ENCODE measurements at regions not wholly inside any gene's neighbourhood (a gene's known extent, or its start where the extent isn't known, plus 50 kb on each side); places are given as distances from the start of the nearest gene placed in this dataset.
"Not testable (repeated sequence)": the region's sequence is repeated elsewhere in the genome, so short reads cannot be mapped to it uniquely, and the experiment has no call there.

DNA sequence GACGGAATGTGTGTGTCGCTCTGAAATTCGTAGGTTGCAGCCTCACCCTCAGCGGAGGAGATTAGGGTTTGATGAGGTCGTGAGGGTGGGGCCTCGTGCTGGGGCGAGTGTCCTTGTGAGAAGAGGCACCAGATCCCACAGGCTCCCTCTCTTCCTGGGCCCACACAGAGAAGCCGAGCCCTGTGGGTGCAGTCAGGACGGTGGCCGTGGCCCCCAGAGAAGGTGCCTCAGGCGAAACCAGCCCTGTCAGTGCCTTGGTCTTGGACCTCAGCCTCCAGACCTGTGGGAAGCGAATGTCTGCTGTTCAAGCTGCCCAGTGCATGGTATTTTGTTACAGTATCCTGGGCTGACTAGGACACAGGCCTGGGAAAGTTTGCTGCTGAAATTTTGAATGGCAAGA lies 108.0 kb upstream of the ALKAL2 start:
- no peak for DNase-seq (ENCODE audit: low read depth)

DNA sequence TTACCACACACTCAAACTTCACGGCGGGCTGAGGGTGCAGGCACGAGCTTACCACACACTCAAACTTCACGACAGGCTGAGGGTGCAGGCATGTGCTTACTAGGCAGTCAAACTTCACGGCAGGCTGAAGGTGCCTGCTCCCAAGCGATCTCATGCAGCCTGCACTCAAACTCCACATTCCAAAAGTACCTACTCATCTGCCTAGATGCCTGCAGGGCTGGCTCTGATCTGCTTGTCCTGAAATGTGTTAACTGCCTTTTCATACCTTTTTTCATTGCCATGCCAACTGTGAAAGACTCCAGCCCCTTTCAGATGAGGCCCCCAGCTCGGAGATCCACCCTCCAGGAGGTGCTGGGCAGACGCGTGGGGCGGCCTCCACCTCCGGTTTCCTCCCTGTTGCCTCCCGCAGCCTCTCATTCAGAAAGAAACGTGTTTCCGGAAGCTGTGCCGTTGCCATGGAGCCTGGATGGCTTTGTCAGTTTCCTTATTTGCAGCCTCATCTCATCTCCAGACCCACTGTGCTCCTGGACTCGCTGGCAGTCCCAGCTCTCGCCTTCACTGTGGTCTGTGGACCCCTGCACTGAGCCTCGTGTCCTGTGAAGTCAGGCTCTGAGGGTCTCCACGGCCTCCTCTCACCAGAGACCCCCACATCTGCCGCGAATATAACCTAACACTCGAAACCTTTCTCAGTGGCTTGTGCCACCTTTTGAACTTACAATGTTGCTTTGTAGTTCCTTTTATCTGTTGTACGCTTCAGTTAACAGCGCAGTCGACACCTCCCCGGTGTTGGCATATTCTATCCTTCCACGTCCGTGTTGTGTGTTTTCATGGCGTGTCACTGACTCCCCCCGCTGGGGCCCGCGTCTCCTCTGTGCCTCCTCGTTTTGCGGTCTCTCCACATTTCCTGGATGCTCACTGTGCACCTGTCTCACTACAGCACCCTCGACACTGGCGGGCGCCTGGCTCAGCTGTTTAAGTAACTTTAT lies 106.1 kb upstream of the ALKAL2 start:
- peak; percentile 11 for DNase-seq (ENCODE audit: low read depth)

DNA sequence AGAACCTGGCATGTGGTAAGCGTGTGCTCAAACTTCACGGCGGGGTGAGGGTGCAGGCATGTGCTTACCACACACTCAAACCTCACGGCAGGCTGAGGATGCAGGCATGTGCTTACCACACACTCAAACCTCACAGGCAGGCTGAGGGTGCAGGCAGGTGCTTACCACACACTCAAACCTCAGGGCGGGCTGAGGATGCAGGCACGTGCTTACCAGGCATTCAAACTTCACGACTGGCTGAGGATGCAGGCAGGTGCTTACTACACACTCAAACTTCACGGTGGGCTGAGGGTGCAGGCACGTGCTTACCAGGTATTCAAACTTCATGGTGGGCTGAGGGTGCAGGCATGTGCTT lies 105.0 kb upstream of the ALKAL2 start:
- no peak for DNase-seq (ENCODE audit: low read depth)

DNA sequence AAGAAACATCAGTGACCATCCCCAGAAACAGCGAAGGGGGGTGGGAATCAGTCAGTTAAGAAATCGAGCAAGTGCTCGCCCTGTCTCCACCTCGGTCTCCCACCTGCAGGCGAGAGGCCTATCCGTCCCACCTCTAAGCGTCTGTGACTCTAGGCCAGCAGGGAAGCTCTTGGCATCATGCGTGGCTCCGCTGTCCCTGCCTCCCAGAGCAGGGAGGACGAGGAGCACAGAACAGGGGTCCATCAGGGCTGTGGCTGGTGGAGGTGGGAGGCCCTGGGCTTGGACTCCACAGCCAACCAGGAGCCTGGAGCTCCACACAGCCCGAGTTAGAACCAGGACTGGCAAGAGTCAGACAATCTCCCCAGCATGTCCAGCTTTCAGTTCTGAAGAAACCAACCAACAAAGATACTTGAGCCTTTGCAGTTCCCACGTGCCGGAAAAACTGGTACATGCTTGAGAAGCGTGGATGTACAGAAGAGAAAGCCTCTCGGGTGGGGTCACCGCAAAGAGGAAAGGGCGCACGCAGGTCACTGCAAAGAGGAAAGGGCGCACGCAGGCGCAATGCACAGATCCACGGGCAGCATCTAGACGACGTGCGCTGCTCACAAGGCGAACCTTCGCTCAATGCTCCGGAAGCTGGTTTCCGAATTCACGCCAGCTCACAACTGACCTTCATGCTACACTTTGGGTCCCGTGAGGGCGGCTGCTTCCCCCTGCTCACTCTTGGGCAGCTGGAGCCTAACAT lies 104.5 kb upstream of the ALKAL2 start:
- DNase-seq (ENCODE audit: low read depth) = no peak

DNA sequence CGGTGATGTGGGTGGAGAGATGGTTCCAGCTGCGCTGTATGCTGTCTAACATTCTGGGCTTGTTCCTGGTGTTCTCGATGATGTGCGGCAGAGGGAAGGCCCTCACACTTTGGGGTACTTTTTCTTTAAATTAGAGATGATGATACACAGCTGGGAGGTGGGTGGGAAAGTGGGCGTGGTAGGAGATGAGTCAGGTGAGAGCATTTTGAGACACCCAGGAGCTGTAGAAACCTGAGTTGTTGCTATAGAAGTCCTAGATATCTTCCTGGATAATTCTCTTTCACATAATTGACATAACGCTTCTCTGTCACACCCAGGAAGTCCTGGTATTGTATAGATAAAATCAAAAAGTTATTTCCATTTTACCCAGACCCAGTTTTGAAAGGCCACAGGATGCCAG lies 103.8 kb upstream of the ALKAL2 start:
- DNase-seq (ENCODE audit: low read depth) = no peak

DNA sequence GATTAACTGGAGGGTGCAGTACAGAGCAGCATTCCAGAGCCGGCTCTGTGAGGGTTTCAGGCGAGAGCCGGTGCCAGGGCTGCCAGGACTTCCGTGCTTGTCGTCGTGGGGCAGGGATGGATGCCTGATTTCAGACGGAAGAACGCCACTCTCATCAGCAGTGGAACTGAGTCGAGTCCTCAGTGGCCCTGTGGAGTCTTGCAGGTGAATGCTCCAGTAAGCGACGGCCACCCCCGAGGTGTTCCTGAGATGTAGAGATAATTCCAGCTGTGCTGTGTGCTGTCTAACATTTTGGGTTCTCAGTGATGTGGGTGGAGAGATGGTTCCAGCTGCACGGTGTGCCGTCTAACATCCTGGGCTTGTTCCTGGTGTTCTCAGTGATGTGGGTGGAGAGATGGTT lies 103.1 kb upstream of the ALKAL2 start:
- no peak for DNase-seq (ENCODE audit: low read depth)

DNA sequence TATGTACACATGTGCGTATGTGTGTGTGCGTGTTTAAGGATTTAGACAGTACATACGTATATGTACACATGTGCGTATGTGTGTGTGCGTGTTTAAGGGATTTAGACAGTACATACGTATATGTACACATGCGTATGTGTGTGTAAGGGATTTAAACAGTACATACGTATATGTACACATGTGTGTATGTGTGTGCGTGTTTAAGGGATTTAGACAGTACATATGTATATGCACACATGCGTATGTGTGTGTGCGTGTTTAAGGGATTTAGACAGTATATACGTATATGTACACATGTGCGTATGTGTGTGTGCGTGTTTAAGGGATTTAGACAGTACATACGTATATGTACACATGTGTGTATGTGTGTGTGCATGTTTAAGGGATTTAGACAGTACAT lies 102.1 kb upstream of the ALKAL2 start:
- DNase-seq (ENCODE audit: low read depth) = not testable (repeated sequence)

DNA sequence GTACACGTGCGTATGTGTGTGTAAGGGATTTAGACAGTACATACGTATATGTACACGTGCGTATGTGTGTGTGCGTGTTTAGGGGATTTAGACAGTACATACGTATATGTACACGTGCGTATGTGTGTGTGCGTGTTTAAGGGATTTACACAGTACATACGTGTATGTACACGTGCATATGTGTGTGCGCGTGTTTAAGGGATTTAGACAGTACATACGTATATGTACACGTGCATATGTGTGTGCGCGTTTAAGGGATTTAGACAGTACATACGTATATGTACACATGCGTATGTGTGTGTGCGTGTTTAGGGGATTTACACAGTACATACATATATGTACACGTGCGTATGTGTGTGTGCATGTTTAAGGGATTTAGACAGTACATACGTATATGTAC lies 100.9 kb upstream of the ALKAL2 start:
- not testable (repeated sequence) for DNase-seq (ENCODE audit: low read depth)

DNA sequence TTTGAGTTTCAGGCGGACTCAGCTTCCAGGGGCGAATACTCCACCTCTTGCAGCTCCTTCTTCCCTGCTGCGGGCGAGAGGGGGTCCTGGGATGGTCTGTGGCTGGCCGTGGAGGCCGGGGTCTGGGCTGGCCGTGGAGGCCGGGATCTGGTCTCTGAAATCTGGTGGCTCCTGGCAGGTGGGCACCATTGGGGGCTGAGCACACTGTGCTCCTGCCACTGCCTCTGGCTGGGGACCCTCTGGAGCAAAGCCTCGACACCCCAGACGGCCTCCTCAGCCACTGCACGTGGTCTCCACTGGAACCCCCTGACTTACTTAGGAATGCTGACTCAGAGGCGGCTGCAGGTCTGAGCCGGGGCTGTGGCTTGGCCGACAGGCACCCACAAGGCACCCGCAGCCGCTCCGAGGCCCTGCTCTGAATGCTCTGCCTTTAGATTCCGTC lies 100.1 kb upstream of the ALKAL2 start:
- DNase-seq (ENCODE audit: low read depth) = no peak

DNA sequence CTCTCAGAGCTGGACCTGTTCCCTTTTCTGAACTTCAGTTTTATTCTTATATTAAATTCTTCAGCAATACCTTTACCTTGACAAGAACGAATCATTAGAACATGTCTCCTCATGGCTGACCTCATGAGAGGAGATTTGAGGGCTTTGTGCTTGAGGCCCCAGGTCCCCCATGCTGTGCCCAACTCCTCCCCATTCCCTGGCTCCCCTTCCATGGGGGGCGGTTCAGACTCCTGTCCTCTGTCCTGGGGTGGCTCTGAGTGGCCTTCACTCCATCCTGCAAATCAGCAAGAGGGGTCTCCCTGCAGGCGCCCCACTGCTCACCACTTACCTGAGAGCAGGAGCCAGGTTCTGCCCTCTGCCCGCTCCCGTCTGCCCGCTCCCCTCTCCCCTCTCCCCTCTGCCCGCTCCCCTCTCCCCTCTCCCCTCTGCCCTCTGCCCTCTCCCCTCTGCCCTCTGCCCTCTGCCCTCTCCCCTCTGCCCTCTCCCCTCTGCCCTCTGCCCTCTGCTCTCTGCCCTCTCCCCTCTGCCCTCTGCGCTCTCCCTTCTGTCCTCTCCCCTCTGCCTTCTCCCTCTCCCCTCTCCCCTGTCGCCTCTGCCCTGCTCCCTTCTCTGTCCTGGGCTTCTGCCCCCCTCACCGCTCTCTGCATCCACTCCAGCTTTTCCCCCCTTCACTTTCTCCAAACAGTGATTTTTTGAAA lies 98.7 kb upstream of the ALKAL2 start:
- DNase-seq (ENCODE audit: low read depth) = no peak

DNA sequence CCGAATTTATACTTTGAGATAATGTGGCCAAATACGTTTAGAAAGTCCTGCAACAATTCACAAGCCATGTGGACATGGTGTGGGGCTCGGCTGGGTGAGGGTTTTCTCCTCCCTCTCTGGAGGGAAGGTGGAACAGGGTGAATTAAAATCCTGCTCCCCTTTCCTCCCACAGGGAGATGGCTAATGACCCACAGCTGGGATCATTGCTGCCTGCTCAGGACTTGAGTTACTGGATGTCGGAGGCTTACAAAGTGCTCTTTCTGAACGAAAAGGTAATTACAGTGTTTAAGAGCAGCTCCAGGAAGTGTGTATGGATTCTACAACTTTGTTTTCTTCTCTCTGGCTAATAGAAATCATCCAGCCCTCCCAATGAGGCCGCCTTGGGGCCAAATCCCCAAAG lies 97.9 kb upstream of the ALKAL2 start:
- no peak for DNase-seq (ENCODE audit: low read depth)

DNA sequence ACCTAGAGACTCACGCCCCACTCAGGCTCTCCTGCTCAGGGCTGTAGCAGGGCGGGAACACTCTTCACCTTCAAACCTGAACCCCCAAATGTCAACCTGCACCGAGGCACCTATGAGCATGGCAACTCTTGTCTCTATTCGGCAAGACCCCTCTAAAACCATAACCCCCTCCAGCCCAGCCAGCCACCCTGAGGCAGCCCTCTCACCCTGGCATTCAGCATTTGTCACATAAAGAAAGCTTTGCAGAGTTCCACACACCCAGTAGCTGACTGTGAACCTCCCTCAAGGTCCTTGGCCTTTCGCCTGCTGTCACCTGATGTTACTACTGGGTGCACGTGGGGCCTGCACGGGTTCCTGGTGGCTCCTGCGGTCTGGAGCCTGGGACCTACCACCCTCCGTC lies 97.2 kb upstream of the ALKAL2 start:
- no peak for DNase-seq (ENCODE audit: low read depth)

DNA sequence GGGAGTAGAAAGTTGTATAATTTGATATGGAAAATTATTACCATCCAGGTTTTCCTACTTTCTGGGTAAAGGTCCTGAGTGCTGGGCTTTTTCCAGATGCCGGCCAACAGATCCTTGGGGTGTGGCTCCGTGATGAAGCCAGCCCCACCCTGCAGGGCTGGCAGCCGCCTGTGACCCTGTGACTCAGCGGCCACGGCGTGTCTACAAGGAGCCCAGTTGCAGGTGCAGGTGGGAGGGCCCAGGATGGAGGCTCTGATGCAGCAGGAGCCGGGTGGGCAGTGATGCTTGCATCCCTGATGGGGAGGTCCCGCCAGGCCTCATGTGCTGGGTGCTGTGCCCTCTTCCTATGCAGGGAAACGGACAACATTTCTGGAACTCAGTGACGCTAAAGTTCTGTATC lies 96.0 kb upstream of the ALKAL2 start:
- no peak for DNase-seq (ENCODE audit: low read depth)

DNA sequence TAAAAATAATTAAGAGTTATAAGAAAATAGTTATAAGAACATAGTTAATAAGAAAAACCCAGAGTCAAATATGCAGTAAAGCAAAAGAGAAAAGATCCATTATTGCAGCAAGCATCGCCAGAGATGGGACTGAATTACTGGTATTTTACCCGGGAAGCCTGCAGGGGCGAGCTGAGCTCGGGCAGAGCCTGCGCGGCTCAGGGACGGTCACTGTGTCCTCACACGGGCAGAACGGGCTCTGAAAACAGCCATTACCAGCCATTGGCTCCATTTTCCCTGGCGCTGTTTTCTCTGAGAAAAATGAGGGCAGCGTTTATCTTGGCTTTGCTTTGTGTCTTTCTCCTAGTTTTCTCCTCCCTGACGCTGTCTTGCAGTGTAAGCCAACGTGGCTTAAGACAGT lies 95.3 kb upstream of the ALKAL2 start:
- no peak for DNase-seq (ENCODE audit: low read depth)

DNA sequence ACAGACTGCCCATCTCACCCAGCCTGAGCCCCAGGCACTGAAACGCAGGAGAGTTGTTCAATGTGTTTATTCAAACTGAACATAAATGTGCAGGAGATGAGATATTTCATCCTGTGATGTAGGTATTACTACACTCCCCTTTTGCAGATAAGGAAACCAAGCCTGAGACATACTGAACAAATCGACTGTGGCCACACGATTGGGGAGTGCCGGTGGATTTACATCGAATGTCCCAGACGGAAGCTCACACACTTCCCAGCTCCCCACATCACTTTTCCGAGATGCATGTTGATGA lies 94.8 kb upstream of the ALKAL2 start:
- no peak for DNase-seq (ENCODE audit: low read depth)

DNA sequence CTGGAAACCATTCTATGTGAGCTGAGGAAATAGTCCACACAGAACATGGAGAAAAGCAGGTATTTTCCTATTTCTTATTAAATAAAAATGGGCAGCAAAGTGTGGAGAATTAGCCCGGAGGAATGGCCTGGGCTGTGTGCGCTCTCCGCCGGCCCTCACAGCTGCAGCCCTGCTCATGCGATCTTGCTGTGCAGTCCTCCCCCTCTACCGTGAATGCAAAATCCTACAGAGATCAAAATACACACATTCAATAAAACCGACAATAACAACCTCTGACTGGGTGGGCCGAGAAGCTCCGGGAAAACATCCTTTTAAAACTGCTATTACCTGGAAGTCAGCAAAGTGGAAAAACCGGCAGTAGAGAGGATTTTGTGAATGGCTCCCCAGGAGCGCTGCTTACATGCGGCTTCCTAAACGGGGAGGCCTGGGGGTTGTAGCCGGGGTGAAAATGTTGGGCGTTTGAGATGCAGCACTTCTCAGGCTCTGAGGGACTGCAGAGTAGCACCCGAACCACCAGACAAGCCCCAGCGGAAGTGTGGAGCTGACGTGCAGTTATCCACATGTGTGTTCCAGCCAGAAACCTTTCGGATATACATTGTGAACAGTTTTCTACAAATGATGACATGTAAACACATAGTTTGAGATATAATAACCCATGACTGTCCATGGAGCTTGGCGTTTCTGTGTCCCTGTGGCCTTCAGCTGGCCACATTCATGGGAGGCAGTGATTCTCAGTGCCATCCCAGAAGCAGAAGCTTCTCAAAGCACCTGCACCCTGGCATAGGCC lies 94.2 kb upstream of the ALKAL2 start:
- DNase-seq (ENCODE audit: low read depth) = no peak

DNA sequence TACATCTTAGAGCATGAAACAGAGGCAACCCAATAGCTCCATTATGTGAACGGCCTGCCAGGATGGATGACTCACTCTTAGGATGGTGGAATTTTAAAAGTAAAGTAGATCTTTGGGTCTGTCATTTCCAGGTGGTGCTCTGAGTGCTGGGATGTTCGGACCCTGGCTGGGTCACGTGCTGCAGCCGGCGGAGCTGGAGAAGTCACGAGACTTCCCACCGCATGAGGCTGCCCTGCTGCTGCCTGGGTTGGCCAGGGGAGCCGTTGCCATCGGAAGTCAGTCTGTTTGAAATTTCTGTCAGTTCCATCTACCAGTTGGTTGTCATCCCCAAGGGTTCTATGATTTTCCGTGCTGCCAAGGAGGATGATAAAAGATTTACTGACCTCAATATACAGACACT lies 93.3 kb upstream of the ALKAL2 start:
- no peak for DNase-seq (ENCODE audit: low read depth)

DNA sequence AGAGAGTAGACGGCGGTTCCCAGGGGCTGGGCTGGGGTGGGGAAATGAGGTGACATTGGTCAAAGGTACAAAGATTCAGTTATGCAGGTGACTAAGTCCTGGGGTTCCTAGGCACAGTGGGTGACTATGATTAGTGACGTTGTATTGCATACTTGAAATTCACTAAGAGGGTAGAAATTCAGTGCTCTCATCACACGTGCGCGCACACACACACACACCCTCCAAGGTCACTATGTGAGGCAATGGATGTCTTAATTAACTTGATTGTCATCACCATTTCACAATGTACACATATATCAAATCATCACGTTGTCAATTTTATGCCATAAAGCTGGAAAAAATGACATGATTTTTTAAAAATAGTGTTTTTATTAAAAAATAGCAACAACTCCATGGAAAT lies 92.9 kb upstream of the ALKAL2 start:
- no peak for DNase-seq (ENCODE audit: low read depth)

DNA sequence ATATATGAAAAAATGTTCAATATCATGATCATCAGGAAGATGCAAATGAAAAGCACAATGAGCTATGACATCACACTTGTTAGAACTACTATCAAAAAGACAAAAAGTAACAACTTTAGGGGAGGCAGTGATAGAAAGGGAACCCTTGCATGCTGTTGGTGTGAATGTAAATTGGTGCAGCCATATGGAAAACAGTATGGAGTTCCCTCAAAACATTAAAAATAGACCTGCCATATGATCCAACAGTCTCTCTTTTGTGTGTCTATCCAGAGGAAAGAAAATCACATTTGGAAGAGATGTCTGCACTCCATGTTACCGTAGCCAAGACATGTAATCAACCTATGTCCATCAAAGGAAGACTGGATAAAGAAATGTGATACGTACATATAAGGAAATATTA lies 92.3 kb upstream of the ALKAL2 start:
- no peak for DNase-seq (ENCODE audit: low read depth)

DNA sequence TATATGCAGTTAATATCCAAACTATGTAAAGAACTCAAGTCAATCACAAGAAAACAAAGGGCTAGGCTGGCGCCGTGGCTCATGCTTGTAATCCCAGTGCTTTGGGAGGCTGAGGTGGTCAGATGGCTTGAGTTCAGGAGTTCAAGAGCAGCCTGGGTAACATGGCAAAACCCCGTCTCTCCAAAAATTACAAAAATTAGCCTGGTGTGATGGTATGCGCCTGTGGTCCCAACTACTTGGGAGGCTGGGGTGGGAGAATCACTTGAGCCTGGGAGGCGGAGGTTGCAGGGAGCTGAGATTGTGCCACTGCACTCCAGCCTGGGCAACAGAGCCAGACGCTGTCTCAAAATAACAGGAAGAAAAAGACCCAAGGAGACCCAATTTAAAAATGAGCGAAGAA lies 91.9 kb upstream of the ALKAL2 start:
- DNase-seq (ENCODE audit: low read depth) = no peak

DNA sequence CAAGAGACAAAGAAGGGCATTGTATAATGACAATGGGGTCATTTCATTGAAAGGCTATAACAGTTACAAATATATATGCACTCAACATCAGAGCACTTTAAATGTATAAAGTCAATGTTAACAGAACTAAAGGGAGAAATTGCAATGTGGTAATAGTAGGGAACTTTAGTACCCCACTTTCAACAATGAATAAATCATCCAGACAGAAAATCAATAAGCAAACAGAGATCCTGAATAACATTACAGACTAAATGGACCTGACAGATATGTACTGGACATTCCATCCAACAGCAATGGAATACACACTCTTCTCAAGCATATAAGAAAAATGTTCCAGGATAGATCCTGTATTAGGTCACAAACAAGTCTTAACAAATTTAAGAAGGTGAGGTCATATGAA lies 90.5 kb upstream of the ALKAL2 start:
- no peak for DNase-seq (ENCODE audit: low read depth)

DNA sequence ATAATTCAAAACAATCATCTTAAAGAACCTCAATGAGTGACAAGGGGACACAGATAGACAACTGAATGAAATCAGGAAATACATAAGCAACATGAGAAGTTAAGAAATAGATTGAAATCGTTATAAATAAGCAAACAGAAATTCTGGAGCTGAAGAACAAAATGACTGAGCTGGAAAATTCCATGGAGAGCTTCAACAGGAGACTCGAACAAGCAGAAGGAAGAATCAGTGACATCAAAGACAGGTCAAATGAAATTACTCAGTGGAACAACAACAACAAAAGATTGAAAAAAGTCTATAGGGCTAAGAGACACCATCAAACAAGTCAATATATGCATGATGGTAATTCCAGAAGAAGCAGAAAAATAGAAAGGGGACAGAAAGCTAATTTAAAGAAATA lies 89.5 kb upstream of the ALKAL2 start:
- DNase-seq (ENCODE audit: low read depth) = no peak

Measured in CMK (cell line).